GM12875 (cell line): ENCODE measurements at regions not wholly inside any gene's neighbourhood (a gene's known extent, or its start where the extent isn't known, plus 50 kb on each side); places are given as distances from the start of the nearest gene placed in this dataset.

Source experiments
- H3K4me3 ChIP-seq: one replicate; pipeline ENCODE4 v1.5.1; 2011; ENCODE audit warnings: low read depth, low read length, control low read depth
- TF ChIP-seq, protein P1 (sequence below): IDR thresholded peaks from 2 replicates; pipeline ENCODE4 v1.5.1; 2011; ENCODE audit warnings: low read depth, mild to moderate bottlenecking, control low read depth, inconsistent platforms, low read length, moderate library complexity, borderline replicate concordance; ENCODE audit not compliant: insufficient read depth

DNA sequence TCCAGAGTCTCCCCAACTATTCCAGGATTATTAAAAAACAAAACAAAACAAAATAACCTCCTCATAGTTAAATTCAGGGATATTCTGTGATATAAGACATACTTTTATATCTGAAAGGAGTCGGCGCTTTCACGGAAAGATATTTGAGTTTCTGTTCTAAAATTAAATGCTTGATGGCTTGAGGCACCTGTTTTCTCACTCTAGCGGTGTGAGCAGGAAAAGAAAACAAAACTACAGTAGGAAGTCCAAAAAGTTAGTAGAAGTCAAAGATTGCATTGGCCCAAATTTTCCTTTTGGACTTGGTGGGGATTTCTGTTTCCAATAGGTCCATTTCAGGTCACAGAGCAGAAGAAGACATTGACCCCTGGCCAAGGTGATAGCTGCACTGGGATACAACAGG is 716.1 kb upstream of the POT1 start:
- no peak overlapping the region for H3K4me3 ChIP-seq
- TF ChIP-seq, protein P1, sequence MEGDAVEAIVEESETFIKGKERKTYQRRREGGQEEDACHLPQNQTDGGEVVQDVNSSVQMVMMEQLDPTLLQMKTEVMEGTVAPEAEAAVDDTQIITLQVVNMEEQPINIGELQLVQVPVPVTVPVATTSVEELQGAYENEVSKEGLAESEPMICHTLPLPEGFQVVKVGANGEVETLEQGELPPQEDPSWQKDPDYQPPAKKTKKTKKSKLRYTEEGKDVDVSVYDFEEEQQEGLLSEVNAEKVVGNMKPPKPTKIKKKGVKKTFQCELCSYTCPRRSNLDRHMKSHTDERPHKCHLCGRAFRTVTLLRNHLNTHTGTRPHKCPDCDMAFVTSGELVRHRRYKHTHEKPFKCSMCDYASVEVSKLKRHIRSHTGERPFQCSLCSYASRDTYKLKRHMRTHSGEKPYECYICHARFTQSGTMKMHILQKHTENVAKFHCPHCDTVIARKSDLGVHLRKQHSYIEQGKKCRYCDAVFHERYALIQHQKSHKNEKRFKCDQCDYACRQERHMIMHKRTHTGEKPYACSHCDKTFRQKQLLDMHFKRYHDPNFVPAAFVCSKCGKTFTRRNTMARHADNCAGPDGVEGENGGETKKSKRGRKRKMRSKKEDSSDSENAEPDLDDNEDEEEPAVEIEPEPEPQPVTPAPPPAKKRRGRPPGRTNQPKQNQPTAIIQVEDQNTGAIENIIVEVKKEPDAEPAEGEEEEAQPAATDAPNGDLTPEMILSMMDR = no peak

GRCh38 chr7:125644109-125644508 is 714.5 kb upstream of the POT1 start:
- TF ChIP-seq, protein P1 = no peak
- H3K4me3 ChIP-seq = no peak overlapping the region

DNA sequence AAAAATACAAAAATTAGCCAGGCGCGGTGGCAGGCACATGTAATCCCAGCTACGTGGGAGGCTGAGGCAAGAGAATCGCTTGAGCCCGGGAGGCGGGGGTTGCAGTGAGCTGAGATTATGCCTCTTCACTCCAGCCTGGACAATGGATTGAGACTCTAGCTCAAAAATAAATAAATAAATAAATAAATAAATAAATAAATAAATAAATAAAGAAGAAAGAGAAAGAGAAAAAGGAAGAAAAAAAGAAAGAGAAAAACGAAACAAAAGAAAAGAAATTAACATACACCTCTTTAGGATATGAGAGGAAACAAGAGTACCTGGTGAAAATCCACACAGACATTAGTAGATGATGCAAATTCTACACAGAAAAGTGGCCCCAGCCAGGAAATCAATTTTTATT is 713.7 kb upstream of the POT1 start:
- TF ChIP-seq, protein P1 = no peak
- H3K4me3 ChIP-seq = no peak overlapping the region

DNA sequence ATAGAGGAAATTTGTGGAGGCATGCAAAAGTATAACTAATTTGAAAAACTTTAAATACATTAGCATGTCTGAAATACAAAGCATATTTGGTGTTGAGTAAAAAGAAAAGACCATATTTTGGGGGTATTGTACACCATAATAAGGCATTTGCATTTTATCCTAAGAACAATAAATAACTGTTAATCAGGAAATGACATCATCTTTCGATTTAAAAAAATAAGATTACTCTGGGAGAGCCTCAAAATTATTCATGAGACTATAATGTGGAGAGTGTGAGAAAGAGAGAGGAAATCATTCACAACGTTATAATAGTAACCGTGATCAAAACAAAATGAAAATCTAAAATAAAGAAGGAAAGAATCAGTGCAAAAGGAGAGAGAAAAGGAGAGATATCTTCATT is 712.3 kb upstream of the POT1 start:
- TF ChIP-seq, protein P1 = no peak
- no peak overlapping the region for H3K4me3 ChIP-seq

DNA sequence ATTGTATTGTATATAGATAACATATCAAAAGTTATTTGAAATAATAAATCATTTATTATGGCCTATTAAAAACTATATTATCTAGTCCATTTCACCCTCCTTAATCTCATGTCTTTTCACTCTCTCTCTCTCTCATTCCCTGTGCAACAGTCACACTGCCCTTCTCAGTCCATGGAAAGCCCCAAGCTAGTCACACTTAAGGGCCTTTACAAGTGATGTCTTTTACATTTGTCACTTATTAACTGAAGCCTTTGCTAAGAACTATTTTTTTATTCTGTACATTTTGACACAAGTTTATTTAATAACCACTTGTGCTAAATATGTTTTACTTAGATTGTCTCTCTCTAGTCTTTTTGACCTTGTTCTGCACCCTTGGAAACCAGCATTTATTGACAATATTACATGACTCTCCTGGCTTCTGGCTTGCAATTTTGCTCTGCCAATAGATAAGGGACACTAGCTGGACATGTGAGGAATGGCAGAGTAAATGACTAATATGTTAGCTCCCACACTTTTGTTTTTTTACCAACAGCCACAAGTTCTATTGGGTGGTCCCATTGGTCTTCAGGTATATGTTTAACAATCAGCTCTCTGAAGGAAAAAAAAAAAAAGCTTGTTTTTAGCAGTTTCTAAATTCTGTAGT is 706.8 kb upstream of the POT1 start:
- TF ChIP-seq, protein P1 = no peak

GRCh38 chr7:125618516-125618915 is 688.9 kb upstream of the POT1 start:
- no peak overlapping the region for H3K4me3 ChIP-seq
- TF ChIP-seq, protein P1 = no peak

More for the DNA sequence above, 706.8 kb upstream of the POT1 start:
- H3K4me3 ChIP-seq = no peak overlapping the region

DNA sequence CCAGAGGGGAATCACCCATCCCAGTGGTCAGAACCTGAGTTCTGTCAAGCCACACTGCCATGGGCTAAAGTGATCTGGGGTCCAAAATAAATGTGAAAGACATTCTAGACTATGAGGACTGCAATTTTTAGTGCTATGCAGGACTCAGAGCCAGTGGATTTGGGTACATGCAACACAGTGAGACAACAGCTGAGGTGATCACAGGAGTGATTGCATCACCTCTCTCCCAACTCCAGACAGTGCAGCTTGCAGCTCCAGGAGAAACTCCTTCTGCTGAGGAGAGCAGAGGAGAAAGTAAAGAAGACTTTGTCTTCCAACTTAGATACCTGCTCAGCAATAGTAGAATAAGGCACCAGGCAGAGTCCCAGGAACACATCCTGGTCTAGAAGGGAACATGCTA is 682.0 kb upstream of the POT1 start:
- H3K4me3 ChIP-seq = no peak overlapping the region
- TF ChIP-seq, protein P1 = no peak
